SW480 (cell line): ENCODE measurements at regions not wholly inside any gene's neighbourhood (a gene's known extent, or its start where the extent isn't known, plus 50 kb on each side); places are given as distances from the start of the nearest gene placed in this dataset.

Source experiments
- DNase-seq: peaks from one replicate; pipeline ENCODE4 v3.0.0-alpha.2; 2016; ENCODE audit warnings: low spot score

DNA sequence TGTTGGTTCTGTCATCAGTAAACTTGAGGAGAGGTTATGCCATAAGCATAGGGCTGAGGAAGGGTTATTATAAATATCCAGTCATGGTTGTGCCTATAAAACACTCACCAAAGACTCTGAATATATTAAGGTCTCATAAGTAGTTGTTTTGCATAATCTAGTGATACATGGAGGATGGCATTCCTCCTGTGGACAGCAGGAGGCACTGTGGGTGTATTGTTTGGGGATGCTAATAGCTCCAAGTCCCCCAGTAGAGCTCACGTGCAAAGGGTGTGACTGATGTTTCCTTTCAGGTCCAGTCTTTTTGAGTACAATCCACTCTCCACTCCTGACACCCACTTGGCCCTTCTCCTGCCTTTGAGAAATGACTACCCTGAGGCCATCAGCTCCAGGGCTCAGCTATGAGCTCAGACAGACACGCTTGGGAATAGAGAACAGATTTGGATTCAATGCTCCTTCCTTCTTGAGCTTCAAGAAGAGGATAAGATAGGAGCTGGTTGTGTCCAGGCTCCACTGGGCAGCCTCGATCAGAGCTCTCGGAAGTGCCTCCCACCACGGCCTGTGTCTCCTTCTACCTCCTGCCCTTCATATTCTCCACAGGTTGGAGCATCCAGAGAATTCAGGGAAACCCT is 85.2 kb upstream of the IGLL5 start:
- DNase-seq = no peak

DNA sequence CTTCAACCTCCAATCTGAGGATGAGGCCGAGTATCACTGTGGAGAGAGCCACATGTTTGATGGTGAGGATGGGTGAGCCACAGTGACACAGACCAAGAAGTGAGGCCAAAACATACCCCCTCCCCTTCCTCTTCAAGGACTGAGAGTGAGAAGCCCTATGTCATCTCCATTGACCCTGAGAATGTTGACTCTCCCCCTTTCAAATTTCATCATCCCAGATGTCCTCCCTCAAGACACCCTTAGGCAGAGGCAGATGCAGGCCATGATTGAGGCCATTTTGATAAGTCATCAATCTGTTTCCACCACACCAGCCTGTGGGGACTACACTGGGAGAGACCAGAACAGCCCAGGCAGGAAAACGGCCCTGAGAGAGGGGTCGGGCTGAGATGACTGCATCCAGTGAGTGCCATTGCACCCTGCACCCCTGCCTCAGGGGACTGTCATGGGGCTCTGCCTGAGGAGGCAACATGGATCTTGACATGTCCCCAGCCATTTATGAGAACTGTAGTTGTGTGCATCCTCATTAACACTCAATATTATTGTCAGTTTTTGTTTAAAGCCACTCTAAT is 84.2 kb upstream of the IGLL5 start:
- DNase-seq = no peak

DNA sequence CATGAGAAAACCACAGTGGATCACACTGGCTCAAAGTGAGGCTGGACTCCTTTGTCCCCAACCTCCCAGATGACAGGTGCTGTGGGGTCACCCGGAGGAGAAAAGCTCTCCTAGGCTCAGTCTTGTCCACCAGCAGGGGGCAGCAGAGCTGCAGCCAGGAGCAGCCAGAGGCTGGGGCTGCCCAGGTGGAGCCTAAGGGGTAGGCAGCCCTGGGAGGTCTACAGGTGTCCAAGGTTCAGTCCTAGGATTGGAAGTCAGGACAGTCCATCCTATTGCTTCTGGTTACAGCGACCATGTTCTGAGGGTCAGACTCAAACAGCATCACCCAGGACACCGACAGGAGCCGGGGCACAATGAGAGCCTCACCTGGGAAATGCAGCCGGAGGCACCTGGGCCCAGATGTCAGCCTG is 77.6 kb upstream of the IGLL5 start:
- DNase-seq = no peak

DNA sequence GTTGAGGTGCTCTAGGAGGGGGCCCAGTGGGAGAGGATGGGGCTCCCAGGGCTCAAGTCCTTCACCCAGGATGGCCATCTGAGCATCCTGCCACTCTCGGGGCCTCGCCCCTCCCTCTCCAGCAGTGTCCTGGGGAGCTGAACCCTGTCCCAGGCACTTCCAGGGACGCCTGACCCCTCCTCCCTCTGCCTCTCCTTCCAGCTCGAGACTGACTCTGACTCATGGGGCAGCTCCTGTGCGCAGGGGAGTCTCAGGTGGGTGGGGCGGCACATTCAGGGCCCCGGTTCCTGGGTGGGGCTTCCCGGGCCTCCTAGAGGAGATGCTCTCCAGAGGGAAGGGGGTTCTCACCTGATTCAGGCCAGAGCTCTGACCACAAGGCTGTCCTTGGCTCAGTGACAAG is 77.1 kb upstream of the IGLL5 start:
- no peak for DNase-seq

DNA sequence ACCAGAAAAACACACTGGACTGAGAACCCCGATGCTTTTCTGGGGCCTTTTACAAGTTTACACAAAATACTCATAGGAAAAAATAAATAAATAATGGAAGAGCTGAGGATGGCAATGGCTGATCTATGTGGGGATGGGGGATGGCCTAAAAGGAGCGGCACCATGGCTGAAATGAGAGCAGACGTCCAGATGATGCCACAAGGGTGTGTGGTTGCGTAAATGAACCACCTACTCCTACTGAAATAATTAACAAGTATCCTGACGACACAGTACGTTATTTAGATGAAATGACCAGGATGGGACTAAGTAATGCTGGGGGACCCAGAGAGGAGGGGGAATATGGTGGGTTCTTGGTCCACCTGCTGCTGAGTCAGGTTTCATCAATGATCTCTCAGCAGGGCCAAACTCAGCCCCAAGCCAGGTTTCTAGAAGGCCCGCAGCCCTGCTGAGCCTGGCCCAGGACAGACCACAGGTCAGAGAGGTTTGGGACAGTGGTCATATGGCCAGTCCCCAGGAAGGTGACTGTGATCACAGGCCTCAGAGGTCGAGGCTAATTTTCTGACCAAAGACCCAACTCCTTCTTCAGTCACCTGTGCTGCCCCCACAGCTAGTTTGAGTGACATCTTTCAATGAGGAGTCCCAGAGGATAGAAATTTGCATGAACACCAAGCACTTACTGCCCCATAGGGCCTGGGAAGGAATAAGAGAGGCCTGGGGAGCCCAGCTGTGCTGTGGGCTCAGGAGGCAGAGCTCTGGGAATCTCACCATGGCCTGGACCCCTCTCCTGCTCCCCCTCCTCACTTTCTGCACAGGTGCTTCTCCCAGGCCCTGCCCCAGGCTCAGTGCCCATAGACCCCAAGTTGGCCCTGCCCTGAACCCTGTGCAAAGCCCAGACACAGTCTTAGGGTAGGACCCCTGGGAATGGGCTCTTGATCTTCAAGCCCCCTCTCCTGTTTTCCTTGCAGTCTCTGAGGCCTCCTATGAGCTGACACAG is 76.3 kb upstream of the IGLL5 start:
- no peak for DNase-seq

DNA sequence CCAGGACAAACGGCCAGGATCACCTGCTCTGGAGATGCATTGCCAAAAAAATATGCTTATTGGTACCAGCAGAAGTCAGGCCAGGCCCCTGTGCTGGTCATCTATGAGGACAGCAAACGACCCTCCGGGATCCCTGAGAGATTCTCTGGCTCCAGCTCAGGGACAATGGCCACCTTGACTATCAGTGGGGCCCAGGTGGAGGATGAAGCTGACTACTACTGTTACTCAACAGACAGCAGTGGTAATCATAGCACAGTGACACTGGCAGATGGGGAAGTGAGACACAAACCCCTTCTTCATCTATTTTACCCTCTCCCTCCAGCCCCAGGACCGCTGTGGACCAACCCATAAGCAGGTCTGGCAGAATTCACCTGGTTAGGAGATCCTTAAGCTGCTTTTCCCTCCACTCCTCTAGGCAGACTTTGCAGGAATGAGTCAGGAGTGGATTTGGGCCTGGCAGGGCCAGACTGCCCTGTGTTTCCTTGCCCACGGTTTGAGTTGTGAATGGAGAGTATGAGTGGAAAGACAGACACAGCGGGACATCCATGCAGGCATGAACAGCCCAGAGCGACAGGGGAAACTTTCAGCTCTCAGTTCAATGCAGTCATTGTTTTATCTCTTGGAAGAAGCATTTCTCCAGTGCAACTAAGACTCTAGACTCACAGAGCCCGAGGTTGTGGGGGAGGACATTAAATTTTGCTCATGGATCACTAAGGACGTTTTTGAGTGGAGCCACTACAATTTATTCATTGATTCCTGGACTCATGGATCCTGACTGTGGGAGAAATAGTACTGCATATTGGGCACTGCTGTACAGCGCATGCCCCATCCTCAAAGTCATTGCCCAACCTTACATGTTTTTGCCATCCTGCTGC is 75.3 kb upstream of the IGLL5 start:
- no peak for DNase-seq

DNA sequence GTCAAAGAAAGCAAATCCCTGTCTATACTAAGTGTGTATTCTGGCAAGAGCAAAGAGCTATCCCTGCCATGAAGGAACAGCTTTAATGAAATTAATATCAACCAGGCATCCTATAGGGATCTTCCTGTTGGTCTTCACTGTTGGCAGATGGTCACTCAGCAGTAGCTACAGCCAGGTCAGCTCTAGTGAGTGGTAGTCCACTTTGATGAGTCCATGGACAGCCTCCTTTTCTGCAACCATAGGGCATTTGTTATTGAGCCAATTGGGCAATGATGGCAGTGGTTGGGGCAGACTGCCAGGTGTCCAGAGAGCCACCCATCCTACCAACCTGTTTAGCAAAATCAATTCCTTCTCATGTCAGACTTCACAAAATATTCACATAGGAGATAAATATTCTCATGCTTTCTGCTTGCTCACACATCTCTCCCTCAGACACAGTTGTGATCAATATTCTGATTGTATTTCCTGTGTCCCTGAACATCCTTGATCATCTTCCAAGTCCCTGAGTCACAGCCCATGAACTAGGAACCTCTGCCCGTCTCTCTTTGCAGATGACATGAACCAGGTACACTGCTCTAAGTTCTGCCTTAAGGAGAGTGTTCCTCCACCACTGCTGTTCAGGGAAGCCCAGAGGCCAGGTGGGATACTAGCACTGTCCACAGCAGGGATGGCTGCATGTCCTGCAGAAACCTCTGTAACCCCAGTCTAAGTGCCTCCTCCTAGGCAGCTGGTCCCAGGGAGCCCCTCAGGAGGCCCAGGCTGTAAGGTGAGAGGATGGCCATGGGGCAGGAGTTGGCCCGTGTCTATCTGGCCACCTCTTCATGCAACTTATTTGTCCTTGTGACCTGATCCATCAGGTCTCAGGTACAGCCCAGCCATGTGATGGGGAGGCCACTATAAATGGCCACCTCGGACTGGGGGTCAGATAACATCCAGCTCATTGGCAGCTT is 74.2 kb upstream of the IGLL5 start:
- no peak for DNase-seq

GRCh38 chr22:22814666-22815396 is 72.8 kb upstream of the IGLL5 start:
- DNase-seq = no peak

GRCh38 chr22:22815397-22816170 is 72.0 kb upstream of the IGLL5 start:
- no peak for DNase-seq

GRCh38 chr22:22816171-22816514 is 71.5 kb upstream of the IGLL5 start:
- no peak for DNase-seq

- no peak for DNase-seq
Measured at GRCh38 chr22:22816766-22817410, 70.7 kb upstream of the IGLL5 start.

- no peak for DNase-seq
Measured at GRCh38 chr22:22817468-22818201, 70.0 kb upstream of the IGLL5 start.

DNA sequence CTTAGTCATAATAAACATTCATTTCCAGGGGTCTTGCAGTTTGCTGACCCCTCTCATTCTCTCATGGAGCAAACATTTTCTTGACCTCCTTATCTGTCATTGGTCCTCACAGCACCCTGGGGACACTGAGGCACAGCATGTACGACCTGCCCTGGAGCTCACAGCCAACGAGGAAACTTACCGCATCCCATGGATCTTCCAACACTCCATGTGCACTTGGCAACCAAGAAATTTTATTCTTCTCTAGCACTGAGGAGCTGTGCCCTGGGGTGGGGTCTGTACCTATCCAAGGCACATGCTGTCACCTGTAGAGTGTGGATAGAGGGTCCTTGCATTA is 69.4 kb upstream of the IGLL5 start:
- no peak for DNase-seq

- no peak for DNase-seq
Measured at GRCh38 chr22:22818861-22819855, 68.5 kb upstream of the IGLL5 start.

- DNase-seq = no peak
Measured at GRCh38 chr22:22820076-22820475, 67.5 kb upstream of the IGLL5 start.

- no peak for DNase-seq
Measured at GRCh38 chr22:22820626-22821025, 67.0 kb upstream of the IGLL5 start.

DNA sequence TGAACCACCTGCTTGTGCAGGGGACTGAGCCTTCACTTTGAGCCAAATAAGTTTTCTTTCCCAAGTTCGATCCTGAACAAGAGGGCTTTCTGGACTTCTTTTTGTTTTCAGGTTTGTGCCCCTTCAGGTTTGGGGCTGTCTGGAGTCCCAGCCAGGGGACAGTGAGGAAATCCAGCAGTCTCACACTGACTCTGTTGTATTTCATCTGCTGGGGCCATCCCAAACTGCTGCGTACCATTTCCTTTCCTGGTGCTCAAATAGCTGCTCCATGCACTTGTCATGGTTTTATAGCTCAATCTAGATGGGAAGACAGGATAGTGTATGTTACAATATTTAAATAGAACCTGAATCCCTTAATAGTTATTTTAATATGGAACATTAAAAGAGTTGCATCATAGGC is 66.3 kb upstream of the IGLL5 start:
- no peak for DNase-seq
